ENCODE measurements at regions not wholly inside any gene's neighbourhood (a gene's known extent, or its start where the extent isn't known, plus 50 kb on each side); places are given as distances from the start of the nearest gene placed in this dataset.
"Not testable (repeated sequence)": the region's sequence is repeated elsewhere in the genome, so short reads cannot be mapped to it uniquely, and the experiment has no call there.

DNA sequence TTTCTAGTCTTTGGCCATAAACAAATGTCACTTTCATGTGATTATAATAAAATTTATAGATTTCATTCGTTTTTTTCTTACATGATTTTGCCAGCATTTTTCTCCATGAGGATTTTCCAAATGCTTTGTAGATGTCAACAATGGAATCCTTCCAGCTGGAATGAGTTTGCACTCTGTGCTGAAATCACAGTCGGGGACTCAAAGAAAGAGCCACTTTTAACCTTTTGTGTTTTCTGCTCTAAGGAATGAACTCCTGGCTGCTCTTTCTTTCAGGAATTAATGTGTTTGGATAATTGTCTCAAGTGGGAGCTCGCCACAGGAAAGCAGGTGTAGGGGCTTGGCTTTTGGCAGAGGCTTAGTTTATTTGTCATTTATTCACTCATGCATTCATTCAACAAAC lies 372.3 kb upstream of the SALL1 start:
- no peak for DNase-seq

DNA sequence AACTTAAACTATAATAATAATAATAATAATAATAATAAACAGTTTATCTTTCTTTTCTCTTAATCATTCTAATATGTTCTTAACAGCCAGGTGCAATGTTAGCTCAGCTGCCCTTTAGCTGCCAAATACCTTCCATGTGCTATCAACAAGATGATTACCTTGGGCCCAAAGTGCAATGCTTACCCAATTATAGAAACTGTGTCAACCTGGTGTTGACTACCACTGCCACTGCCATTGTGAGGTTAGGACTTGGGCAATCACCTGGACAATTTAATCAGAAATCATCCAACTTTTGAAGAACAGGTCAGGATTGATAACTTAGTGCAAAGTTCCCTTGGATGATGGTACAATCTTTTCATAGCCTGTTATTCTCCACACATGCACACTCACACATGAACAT lies 371.8 kb upstream of the SALL1 start:
- no peak for DNase-seq

DNA sequence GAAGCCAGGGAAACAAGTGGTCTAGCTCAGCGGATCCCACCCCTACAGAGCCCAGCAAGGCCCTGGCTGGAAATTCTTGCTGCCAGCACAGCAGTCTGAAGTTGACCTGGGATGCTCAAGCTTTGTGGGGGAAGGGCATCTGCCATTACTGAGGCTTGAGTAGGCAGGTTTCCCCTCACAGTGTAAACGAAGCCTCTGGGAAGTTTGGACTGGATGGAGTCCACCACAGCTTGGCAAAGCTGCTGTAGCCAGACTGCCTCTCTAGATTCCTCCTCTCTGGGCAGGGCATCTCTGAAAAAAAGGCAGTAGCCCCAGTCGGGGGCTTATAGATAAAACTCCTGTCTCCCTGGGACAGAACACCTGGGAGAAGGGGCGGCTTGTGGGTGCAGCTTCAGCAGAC lies 365.9 kb upstream of the SALL1 start:
- DNase-seq: not testable (repeated sequence)

- DNase-seq: no peak
These were observed 359.3 kb upstream of the SALL1 start for GRCh38 chr16:51510416-51510815.

DNA sequence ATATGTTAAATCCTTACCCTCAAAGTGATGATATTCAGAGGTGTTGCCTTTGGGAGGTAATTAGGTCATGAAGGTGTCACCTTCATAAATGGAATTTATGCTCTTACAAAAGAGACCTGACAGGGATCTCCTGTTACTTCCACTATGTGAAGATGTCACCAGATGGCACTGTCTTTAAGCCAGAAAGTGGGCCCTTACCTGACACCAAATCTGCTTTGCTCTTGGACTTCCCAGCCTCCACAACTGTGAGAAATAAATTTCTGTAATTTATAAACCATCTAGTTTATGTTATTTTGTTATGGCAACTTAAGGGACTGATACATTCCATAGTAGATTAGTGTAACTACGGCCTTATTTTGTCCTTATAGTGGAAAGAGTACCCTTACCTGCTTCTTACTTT lies 358.3 kb upstream of the SALL1 start:
- no peak for DNase-seq

GRCh38 chr16:51508490-51509212 lies 357.6 kb upstream of the SALL1 start:
- no peak for DNase-seq

DNA sequence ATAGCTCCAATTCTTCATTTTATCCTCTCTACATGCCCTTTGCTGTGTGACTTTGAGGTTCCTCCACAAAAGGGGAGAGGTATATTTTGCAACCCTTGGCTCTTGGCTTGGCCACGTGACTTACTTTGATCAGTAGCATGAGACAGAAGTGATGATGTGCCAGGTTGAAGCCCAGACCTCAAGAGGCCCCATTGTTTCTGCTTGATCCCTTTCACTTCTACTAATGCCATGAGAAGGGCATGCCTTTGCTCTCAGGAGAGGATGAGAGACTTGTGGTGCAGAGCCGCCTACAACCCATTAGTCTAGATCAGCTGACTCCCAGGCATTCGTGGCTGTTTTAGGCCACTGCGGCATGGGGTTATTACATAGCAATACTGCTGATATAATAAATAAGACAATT lies 356.2 kb upstream of the SALL1 start:
- DNase-seq: no peak

GRCh38 chr16:51500306-51500705 lies 349.2 kb upstream of the SALL1 start:
- DNase-seq: no peak

DNA sequence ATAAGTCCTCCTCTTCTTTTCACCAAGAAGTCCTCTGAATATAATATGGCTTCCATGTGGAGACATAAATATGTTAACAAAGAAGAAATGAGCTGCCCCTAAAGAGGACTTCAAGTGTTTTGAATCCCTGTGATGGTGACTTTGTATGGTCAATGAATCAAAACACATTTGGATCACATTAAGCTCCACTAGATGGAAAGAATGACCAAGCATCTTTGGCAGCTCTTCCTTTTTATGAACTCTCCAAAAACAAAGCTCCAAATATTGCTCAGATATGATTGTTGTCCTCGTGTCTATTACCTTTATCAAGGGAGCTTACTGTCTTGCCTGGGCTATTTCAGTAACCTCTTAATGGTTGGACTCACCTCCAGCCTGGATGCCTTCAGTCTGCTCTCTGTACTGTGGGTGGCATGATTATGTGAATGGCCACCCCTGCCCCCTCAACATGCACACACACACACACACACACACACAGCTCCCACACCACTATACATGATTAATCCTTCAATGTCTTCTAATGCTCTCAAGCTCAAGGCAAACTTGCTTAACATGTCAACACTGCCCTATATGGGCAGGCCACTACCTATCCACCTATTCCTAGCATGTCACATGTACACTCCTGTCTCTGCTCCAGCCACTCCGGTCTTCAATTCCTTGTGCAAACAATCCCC lies 346.6 kb upstream of the SALL1 start:
- DNase-seq: no peak

DNA sequence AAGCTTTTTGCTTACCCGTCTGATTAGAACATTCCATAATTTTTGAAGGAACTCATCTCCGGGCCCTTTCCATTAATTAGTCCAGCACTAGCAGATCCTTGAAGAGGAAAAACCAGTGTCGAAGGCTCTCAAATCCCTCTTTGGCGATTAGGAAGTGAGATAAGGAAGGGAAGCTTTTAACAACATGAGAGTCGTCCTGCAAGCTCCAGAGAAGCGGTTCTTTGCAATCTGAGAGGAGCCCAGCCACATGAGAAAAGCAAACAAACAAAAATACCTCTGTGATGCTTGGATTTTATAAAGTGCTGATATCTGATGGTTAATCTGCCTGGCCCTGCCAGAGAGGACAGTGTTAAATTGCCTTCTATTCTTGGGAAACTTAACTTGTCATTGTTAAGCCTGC lies 339.8 kb upstream of the SALL1 start:
- DNase-seq: no peak

DNA sequence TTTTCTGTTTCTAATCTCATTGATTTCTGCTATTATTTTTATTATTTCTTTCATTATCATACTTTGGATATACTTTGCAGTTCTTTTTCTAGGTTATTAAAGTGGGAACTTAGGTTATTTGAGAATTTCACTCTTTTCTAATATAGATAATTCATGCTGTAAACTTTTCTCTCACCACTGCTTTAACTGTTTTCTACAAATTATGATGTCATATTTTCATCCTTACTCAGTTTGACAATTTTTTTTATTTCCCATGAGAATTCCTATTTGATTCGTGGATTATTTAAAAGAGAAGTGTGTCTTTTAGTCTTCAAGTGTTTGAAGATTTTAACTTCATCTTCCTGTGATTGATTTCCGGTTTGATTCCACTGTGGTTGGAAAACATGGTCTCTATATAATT lies 336.8 kb upstream of the SALL1 start:
- no peak for DNase-seq

DNA sequence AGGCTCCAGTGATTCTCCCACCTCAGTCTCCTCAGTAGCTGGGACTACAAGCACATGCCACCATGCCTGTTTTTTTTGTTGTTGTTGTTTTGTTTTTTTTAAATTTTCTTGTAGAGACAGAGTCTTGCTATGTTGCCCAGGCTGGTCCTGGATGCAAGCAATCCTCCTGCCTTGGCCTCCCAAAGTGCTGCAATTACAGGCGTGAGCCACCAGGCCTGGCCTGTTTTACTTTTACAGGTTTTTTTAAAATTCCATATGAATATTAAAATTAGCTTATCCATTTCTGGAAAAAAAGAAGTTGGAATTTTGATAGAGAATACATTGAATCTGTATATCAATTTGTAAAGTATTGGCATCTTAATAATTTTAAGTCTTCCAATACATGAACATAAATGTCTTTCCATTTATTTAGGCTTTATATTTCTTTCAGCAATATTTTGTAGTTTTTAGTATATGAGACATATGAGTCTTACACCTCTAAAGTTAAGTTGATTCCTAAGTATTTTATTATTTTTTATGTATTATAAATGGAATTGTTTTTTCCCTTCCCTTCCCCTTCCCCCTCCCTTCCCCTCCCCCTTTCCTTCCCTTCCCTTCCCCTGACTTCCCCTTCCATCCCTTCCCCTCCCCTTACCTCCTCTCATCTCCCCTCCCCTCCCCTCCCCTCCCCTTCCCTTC lies 323.5 kb upstream of the SALL1 start:
- DNase-seq: no peak

DNA sequence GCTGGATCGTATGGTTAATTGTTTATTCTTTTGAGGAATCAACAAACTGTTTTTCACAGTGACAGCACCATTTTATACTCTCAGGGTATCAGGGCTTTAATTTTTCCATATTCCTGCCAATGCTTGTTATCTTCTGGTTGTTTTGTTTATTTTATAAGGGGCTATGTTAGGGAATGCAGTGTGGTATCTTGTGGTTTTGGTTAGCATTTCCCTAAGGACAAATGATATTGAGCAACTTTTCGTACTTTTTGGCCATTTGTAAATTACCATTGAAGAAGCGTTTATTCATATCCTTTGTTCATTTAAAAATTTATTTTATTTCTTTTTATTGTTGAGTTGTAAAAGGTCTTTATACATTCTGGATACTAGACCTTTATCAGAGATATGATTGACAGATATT lies 322.0 kb upstream of the SALL1 start:
- no peak for DNase-seq

- DNase-seq: no peak
These were observed 319.4 kb upstream of the SALL1 start for GRCh38 chr16:51470492-51470891.

- no peak for DNase-seq
These were observed 313.9 kb upstream of the SALL1 start for GRCh38 chr16:51464996-51465395.

- DNase-seq: no peak
These were observed 310.2 kb upstream of the SALL1 start for GRCh38 chr16:51461255-51461654.

GRCh38 chr16:51458356-51459140 lies 307.5 kb upstream of the SALL1 start:
- no peak for DNase-seq

DNA sequence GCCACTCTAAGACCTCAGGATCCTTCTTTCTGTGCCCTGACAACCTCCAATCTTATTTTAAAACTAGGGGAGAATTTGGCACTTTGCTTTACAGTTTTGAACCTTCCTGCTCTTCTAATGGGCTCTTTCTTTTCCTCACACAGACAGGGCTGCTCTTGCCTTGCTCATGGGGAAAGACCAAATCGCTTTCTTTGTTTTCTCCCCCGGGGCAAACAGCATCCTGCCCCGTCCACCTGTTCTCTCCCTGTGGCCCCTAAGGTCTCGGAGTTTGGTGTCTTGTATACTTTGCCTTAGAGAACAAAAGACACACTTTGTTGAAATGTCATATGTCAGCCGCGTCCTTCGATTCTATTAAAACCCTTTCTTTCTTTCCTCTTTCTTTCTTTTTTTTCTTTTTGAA lies 306.7 kb upstream of the SALL1 start:
- DNase-seq: no peak

- DNase-seq: no peak
These were observed 304.3 kb upstream of the SALL1 start for GRCh38 chr16:51455398-51455797.

DNA sequence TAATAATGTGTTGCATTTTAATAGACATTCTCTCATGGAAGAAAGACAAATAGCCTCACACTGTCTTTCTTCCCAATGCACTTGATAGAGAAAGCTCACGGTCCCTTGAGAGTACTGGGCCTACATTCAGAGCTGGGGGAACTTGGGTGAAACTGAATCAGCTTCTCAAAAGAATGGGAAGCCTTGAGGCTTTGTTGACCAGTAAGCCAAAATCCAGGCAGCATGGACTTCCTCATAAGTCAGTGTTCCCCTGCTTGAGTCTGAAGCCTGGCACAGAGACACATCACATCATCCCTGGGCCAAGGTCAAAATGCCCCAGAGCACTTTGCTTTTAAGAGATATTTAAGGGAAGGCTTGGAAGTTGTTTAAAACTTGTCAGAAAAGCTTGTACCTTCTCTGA lies 302.2 kb upstream of the SALL1 start:
- no peak for DNase-seq

DNA sequence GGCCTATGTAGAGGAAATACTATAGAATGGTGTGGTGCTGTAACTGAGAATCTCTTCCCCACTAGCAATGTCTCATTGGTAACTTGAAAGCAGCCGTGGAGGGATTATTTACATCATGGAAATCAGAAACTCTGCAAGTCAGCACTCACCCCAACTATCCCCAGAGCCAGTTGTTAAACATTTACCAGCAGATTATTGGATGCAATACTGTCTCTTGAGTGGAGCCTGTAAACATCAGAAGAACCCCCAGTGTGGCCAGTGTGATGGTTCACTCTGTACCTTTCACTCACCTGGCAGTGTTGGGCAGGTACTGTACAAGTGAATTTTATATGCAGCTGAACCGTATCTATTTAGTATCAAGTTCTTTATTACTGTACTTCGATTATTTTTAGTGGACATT lies 299.8 kb upstream of the SALL1 start:
- DNase-seq: no peak

DNA sequence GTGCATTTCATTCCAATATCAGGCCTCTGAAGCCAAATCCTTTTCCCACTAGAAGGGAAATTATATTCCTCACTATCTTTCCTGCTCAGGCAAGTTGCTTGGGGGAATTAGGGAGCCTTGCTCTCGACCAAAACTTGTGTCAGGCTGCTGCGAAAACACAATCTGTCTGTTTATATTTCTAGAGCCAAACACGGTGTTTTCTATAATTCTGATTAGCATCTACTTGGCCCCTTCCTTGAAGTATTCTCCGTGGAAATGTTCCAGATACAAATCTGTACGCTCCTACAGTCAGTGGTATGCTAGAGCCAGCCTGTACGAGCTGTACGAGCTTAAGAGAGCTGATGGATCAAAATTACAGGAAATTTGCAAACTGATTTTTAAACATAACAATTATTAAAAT lies 299.3 kb upstream of the SALL1 start:
- no peak for DNase-seq

- no peak for DNase-seq
These were observed 298.4 kb upstream of the SALL1 start for GRCh38 chr16:51449441-51449840.

DNA sequence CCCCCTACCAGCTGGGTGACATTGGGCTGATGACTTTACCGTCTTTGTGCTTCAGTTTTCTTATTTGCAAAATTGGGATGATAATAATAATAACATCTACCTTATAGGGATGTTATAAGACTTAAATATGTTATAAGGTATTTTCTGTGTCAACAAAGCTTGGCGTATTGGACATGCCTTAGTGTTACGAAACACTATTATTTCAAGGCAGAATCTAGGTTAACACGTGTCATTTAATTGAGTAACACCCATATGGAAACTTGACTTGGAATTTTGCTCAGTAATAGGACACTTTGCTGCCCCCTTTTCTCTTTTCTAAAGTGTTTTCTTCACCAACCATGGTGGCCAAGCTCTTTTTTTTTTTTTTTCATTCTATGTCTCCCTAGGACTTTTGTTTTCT lies 294.2 kb upstream of the SALL1 start:
- DNase-seq: no peak

All from left hindlimb (tissue), 1 donor.